CD1c-positive myeloid dendritic cell (primary cell): ENCODE measurements at regions not wholly inside any gene's neighbourhood (a gene's known extent, or its start where the extent isn't known, plus 50 kb on each side); places are given as distances from the start of the nearest gene placed in this dataset.
"Not testable (repeated sequence)": the region's sequence is repeated elsewhere in the genome, so short reads cannot be mapped to it uniquely, and the experiment has no call there.

Source experiments
- DNase-seq: peaks from one replicate; pipeline ENCODE4 v3.0.0-alpha.2; 2016; ENCODE audit errors: extremely low spot score

- no peak for DNase-seq
Measured at GRCh38 chr3:163552659-163552966, 1525.7 kb downstream of the SI start.

GRCh38 chr3:163551915-163552658 lies 1526.2 kb downstream of the SI start:
- not testable (repeated sequence) for DNase-seq

GRCh38 chr3:163548015-163548414 lies 1530.3 kb downstream of the SI start:
- no peak for DNase-seq

- DNase-seq, result no peak
Measured at GRCh38 chr3:163547014-163547685, 1531.1 kb downstream of the SI start.

- no peak for DNase-seq
Measured at GRCh38 chr3:163543662-163544061, 1534.6 kb downstream of the SI start.

GRCh38 chr3:163541629-163542028 lies 1536.7 kb downstream of the SI start:
- no peak for DNase-seq

GRCh38 chr3:163538387-163538786 lies 1539.9 kb downstream of the SI start:
- no peak for DNase-seq

- DNase-seq, result no peak
Measured at GRCh38 chr3:163533381-163533780, 1544.9 kb downstream of the SI start.

- DNase-seq, result no peak
Measured at GRCh38 chr3:163523375-163523774, 1554.9 kb downstream of the SI start.

- no peak for DNase-seq
Measured at GRCh38 chr3:163521261-163521660, 1557.0 kb downstream of the SI start.

GRCh38 chr3:163518065-163518464 lies 1560.2 kb downstream of the SI start:
- DNase-seq, result no peak

- no peak for DNase-seq
Measured at GRCh38 chr3:163513149-163513657, 1565.1 kb downstream of the SI start.

GRCh38 chr3:163508206-163508605 lies 1570.1 kb downstream of the SI start:
- DNase-seq, result no peak

GRCh38 chr3:163504974-163505373 lies 1573.3 kb downstream of the SI start:
- no peak for DNase-seq

GRCh38 chr3:163499736-163500219 lies 1578.5 kb downstream of the SI start:
- DNase-seq, result not testable (repeated sequence)

- not testable (repeated sequence) for DNase-seq
Measured at GRCh38 chr3:163498842-163499735, 1579.2 kb downstream of the SI start.

GRCh38 chr3:163491714-163492113 lies 1586.6 kb downstream of the SI start:
- no peak for DNase-seq

- DNase-seq, result peak; percentile 5
Measured at GRCh38 chr3:163490119-163490518, 1588.2 kb downstream of the SI start.

- no peak for DNase-seq
Measured at GRCh38 chr3:163482695-163483094, 1595.6 kb downstream of the SI start.

- no peak for DNase-seq
Measured at GRCh38 chr3:163481738-163482137, 1596.6 kb downstream of the SI start.

- DNase-seq, result no peak
Measured at GRCh38 chr3:163476179-163476578, 1602.1 kb downstream of the SI start.

GRCh38 chr3:163474766-163475165 lies 1603.5 kb downstream of the SI start:
- DNase-seq, result no peak
